ENCODE measurements at regions not wholly inside any gene's neighbourhood (a gene's known extent, or its start where the extent isn't known, plus 50 kb on each side); places are given as distances from the start of the nearest gene placed in this dataset.
"Not testable (repeated sequence)": the region's sequence is repeated elsewhere in the genome, so short reads cannot be mapped to it uniquely, and the experiment has no call there.

- no peak for DNase-seq (ENCODE audit: extremely low read depth in 1 of 2, low read depth in 1 of 2)
These were observed 120.7 kb upstream of the SOD1 start for GRCh38 chr21:31538816-31539215.

GRCh38 chr21:31537872-31538576, 121.5 kb upstream of the SOD1 start:
- DNase-seq (ENCODE audit: extremely low read depth in 1 of 2, low read depth in 1 of 2): no peak

- DNase-seq (ENCODE audit: extremely low read depth in 1 of 2, low read depth in 1 of 2): no peak
These were observed 123.4 kb upstream of the SOD1 start for GRCh38 chr21:31536138-31536537.

- no peak for DNase-seq (ENCODE audit: extremely low read depth in 1 of 2, low read depth in 1 of 2)
These were observed 127.5 kb upstream of the SOD1 start for GRCh38 chr21:31531967-31532366.

GRCh38 chr21:31530897-31531705, 128.4 kb upstream of the SOD1 start:
- no peak for DNase-seq (ENCODE audit: extremely low read depth in 1 of 2, low read depth in 1 of 2)

- no peak for DNase-seq (ENCODE audit: extremely low read depth in 1 of 2, low read depth in 1 of 2)
These were observed 129.1 kb upstream of the SOD1 start for GRCh38 chr21:31530364-31530763.

GRCh38 chr21:31529406-31529805, 130.1 kb upstream of the SOD1 start:
- no peak for DNase-seq (ENCODE audit: extremely low read depth in 1 of 2, low read depth in 1 of 2)

GRCh38 chr21:31526040-31526439, 133.5 kb upstream of the SOD1 start:
- DNase-seq (ENCODE audit: extremely low read depth in 1 of 2, low read depth in 1 of 2): no peak

GRCh38 chr21:31524140-31524539, 135.4 kb upstream of the SOD1 start:
- no peak for DNase-seq (ENCODE audit: extremely low read depth in 1 of 2, low read depth in 1 of 2)

- DNase-seq (ENCODE audit: extremely low read depth in 1 of 2, low read depth in 1 of 2): no peak
These were observed 138.0 kb upstream of the SOD1 start for GRCh38 chr21:31521515-31521914.

GRCh38 chr21:31520561-31521098, 138.9 kb upstream of the SOD1 start:
- DNase-seq (ENCODE audit: extremely low read depth in 1 of 2, low read depth in 1 of 2): no peak

- no peak for DNase-seq (ENCODE audit: extremely low read depth in 1 of 2, low read depth in 1 of 2)
These were observed 140.9 kb upstream of the SOD1 start for GRCh38 chr21:31518580-31518979.

- DNase-seq (ENCODE audit: extremely low read depth in 1 of 2, low read depth in 1 of 2): no peak
These were observed 141.7 kb upstream of the SOD1 start for GRCh38 chr21:31517664-31518414.

GRCh38 chr21:31515253-31515652, 144.2 kb upstream of the SOD1 start:
- no peak for DNase-seq (ENCODE audit: extremely low read depth in 1 of 2, low read depth in 1 of 2)

- DNase-seq (ENCODE audit: extremely low read depth in 1 of 2, low read depth in 1 of 2): no peak
These were observed 144.9 kb upstream of the SOD1 start for GRCh38 chr21:31514598-31514997.

GRCh38 chr21:31513541-31513940, 146.0 kb upstream of the SOD1 start:
- DNase-seq (ENCODE audit: extremely low read depth in 1 of 2, low read depth in 1 of 2): not testable (repeated sequence)

- DNase-seq (ENCODE audit: extremely low read depth in 1 of 2, low read depth in 1 of 2): not testable (repeated sequence)
These were observed 147.5 kb upstream of the SOD1 start for GRCh38 chr21:31511999-31512398.

GRCh38 chr21:31511258-31511657, 148.2 kb upstream of the SOD1 start:
- no peak for DNase-seq (ENCODE audit: extremely low read depth in 1 of 2, low read depth in 1 of 2)

- peak; percentile 18 to 53 for DNase-seq (ENCODE audit: extremely low read depth in 1 of 2, low read depth in 1 of 2)
These were observed 150.1 kb upstream of the SOD1 start for GRCh38 chr21:31509194-31510017.

GRCh38 chr21:31505975-31506374, 153.5 kb upstream of the SOD1 start:
- no peak for DNase-seq (ENCODE audit: extremely low read depth in 1 of 2, low read depth in 1 of 2)
